GM19240 (cell line): ENCODE measurements at regions not wholly inside any gene's neighbourhood (a gene's known extent, or its start where the extent isn't known, plus 50 kb on each side); places are given as distances from the start of the nearest gene placed in this dataset.
"Not testable (repeated sequence)": the region's sequence is repeated elsewhere in the genome, so short reads cannot be mapped to it uniquely, and the experiment has no call there.

Source experiments
- DNase-seq: peaks from one replicate; pipeline ENCODE4 v3.0.0; 2011; ENCODE audit warnings: low spot score; ENCODE audit not compliant: insufficient read length

GRCh38 chr2:39930175-39930917 is 151.3 kb upstream of the THUMPD2 start:
- no peak for DNase-seq

GRCh38 chr2:39929531-39929930 is 150.5 kb upstream of the THUMPD2 start:
- no peak for DNase-seq

- no peak for DNase-seq
These were observed 146.3 kb upstream of the THUMPD2 start for GRCh38 chr2:39925312-39925711.

GRCh38 chr2:39923455-39923854 is 144.4 kb upstream of the THUMPD2 start:
- DNase-seq, result no peak

GRCh38 chr2:39922679-39923405 is 143.8 kb upstream of the THUMPD2 start:
- no peak for DNase-seq

GRCh38 chr2:39920307-39920801 is 141.3 kb upstream of the THUMPD2 start:
- no peak for DNase-seq

- no peak for DNase-seq
These were observed 140.7 kb upstream of the THUMPD2 start for GRCh38 chr2:39919511-39920306.

GRCh38 chr2:39918886-39919285 is 139.8 kb upstream of the THUMPD2 start:
- no peak for DNase-seq

- not testable (repeated sequence) for DNase-seq
These were observed 138.3 kb upstream of the THUMPD2 start for GRCh38 chr2:39917371-39917770.

GRCh38 chr2:39914949-39915348 is 135.9 kb upstream of the THUMPD2 start:
- no peak for DNase-seq

GRCh38 chr2:39913648-39914461 is 134.8 kb upstream of the THUMPD2 start:
- peak; percentile 13 for DNase-seq

GRCh38 chr2:39902103-39902502 is 123.0 kb upstream of the THUMPD2 start:
- DNase-seq, result no peak

GRCh38 chr2:39898934-39899333 is 119.9 kb upstream of the THUMPD2 start:
- no peak for DNase-seq

GRCh38 chr2:39897273-39897672 is 118.2 kb upstream of the THUMPD2 start:
- DNase-seq, result no peak

GRCh38 chr2:39894082-39894481 is 115.0 kb upstream of the THUMPD2 start:
- DNase-seq, result no peak

GRCh38 chr2:39893616-39894015 is 114.6 kb upstream of the THUMPD2 start:
- no peak for DNase-seq

- no peak for DNase-seq
These were observed 102.9 kb upstream of the THUMPD2 start for GRCh38 chr2:39881948-39882347.

GRCh38 chr2:39881494-39881893 is 102.4 kb upstream of the THUMPD2 start:
- DNase-seq, result no peak

GRCh38 chr2:39879001-39879400 is 99.9 kb upstream of the THUMPD2 start:
- DNase-seq, result not testable (repeated sequence)

GRCh38 chr2:39875914-39876267 is 96.8 kb upstream of the THUMPD2 start:
- no peak for DNase-seq
